Neural progenitor cell (in vitro differentiated cells): ENCODE measurements at regions not wholly inside any gene's neighbourhood (a gene's known extent, or its start where the extent isn't known, plus 50 kb on each side); places are given as distances from the start of the nearest gene placed in this dataset.

Source experiments
- DNase-seq: peaks from one replicate; pipeline ENCODE4 v3.0.0-alpha.2; 2016; ENCODE audit warnings: low spot score
- H2AFZ ChIP-seq: fragments of 200-600 bp; sonication (generic); replicated peaks from 2 replicates; pipeline ENCODE4 v1.6.1; 2016; ENCODE audit warnings: antibody characterized with exemption
- H3F3A ChIP-seq: fragments of 200-600 bp; sonication (generic); 2 replicates; pipeline ENCODE4 v1.6.1; 2016; ENCODE audit warnings: antibody characterized with exemption, low read depth
- H3K27ac ChIP-seq: fragments of 200-600 bp; sonication (generic); 2 replicates; pipeline ENCODE4 v1.5.1; 2016; ENCODE audit warnings: mild to moderate bottlenecking
- H3K27me3 ChIP-seq: fragments of 200-600 bp; sonication (generic); 2 replicates; pipeline ENCODE4 v1.6.1; 2016; ENCODE audit warnings: mild to moderate bottlenecking, moderate library complexity
- H3K36me3 ChIP-seq: fragments of 200-600 bp; sonication (generic); 2 replicates; pipeline ENCODE4 v1.5.1; 2016
- H3K4me1 ChIP-seq: fragments of 200-600 bp; sonication (generic); 2 replicates; pipeline ENCODE4 v1.6.1; 2016; ENCODE audit warnings: mixed run types
- H3K4me2 ChIP-seq: fragments of 200-600 bp; sonication (generic); 2 replicates; pipeline ENCODE4 v1.6.1; 2016
- H3K4me3 ChIP-seq: fragments of 200-600 bp; sonication (generic); 2 replicates; pipeline ENCODE4 v1.5.1; 2016
- H3K79me2 ChIP-seq: fragments of 200-600 bp; sonication (generic); 2 replicates; pipeline ENCODE4 v1.6.1; 2016; ENCODE audit warnings: low read depth
- H3K9ac ChIP-seq: fragments of 200-600 bp; sonication (generic); 2 replicates; pipeline ENCODE4 v1.6.1; 2016
- H3K9me3 ChIP-seq: fragments of 200-600 bp; sonication (generic); 2 replicates; pipeline ENCODE4 v1.5.1; 2016; ENCODE audit warnings: low read depth
- H4K20me1 ChIP-seq: fragments of 200-600 bp; sonication (generic); 2 replicates; pipeline ENCODE4 v1.6.1; 2016; ENCODE audit warnings: low read depth
- H3K27ac Mint-ChIP-seq: 3 replicates; pipeline ENCODE4 v1.8.0; 2021; ENCODE audit warnings: mixed read lengths
- H3K27me3 Mint-ChIP-seq: 2 replicates; pipeline ENCODE4 v1.8.0; 2022; ENCODE audit warnings: low read depth, mild to moderate bottlenecking, inconsistent platforms, moderate library complexity, mixed read lengths; ENCODE audit not compliant: insufficient read depth
- H3K36me3 Mint-ChIP-seq: 3 replicates; pipeline ENCODE4 v1.8.0; 2021; ENCODE audit warnings: mixed read lengths
- H3K4me1 Mint-ChIP-seq: 3 replicates; pipeline ENCODE4 v1.8.0; 2021; ENCODE audit warnings: mixed read lengths
- H3K4me3 Mint-ChIP-seq: 3 replicates; pipeline ENCODE4 v1.8.0; 2021; ENCODE audit warnings: mild to moderate bottlenecking, moderate library complexity, mixed read lengths
- H3K9me3 Mint-ChIP-seq: 3 replicates; pipeline ENCODE4 v1.8.0; 2020; ENCODE audit warnings: mixed read lengths
- CTCF ChIP-seq: fragments of 200-600 bp; sonication (generic); IDR thresholded peaks from 2 replicates; pipeline ENCODE4 v1.5.1; 2017; ENCODE audit warnings: antibody characterized with exemption, mild to moderate bottlenecking
- EZH2 ChIP-seq: fragments of 200-600 bp; sonication (generic); IDR thresholded peaks from 2 replicates; pipeline ENCODE4 v1.6.1; 2017; ENCODE audit warnings: antibody characterized with exemption, mild to moderate bottlenecking, moderate library complexity
- EZH2phosphoT487 ChIP-seq: fragments of 200-600 bp; sonication (generic); IDR thresholded peaks from 2 replicates; pipeline ENCODE4 v1.6.1; 2017; ENCODE audit warnings: antibody characterized with exemption

GRCh38 chr13:106681997-106682396 lies 114.1 kb upstream of the ARGLU1 start:
- Histone ChIP-seq H3K36me3 (no peaks in the 10 kb centered on the region), H3K27me3 (no peaks in the 10 kb centered on the region), H3K9me3 (no peaks in the 10 kb centered on the region), H3F3A (peaks cover 36% of the 10 kb centered on the region), H3K4me2 (peak overlapping the region; percentile 80), H3K9ac (no peak overlapping the region), H3K27ac (peak overlapping the region; percentile 88), H2AFZ (no peak overlapping the region), H3K79me2 (no peaks in the 10 kb centered on the region), H3K4me3 (peak overlapping the region; percentile 36), H4K20me1 (no peaks in the 10 kb centered on the region), H3K4me1 (peaks cover 70% of the 10 kb centered on the region)
- TF ChIP-seq EZH2phosphoT487 (no peak), CTCF (no peak), EZH2 (no peak)
- peak overlapping the region; percentile 71 for H3K4me3 Mint-ChIP-seq
- H3K9me3 Mint-ChIP-seq = no peaks in the 10 kb centered on the region
- no peak for DNase-seq
- peaks cover 66% of the 10 kb centered on the region for H3K4me1 Mint-ChIP-seq
- no peaks in the 10 kb centered on the region for H3K36me3 Mint-ChIP-seq
- peaks cover 6% of the 10 kb centered on the region for H3K27me3 Mint-ChIP-seq
- peak overlapping the region; percentile 91 for H3K27ac Mint-ChIP-seq

- peaks cover 66% of the 10 kb centered on the region for H3K4me1 Mint-ChIP-seq
- Histone ChIP-seq H3K27ac (peak overlapping the region; percentile 88), H4K20me1 (no peaks in the 10 kb centered on the region), H3K79me2 (no peaks in the 10 kb centered on the region), H3F3A (peaks cover 36% of the 10 kb centered on the region), H3K9me3 (no peaks in the 10 kb centered on the region), H3K4me2 (peak overlapping the region; percentile 80), H2AFZ (no peak overlapping the region), H3K36me3 (no peaks in the 10 kb centered on the region), H3K4me1 (peaks cover 70% of the 10 kb centered on the region), H3K9ac (no peak overlapping the region), H3K27me3 (no peaks in the 10 kb centered on the region), H3K4me3 (peak overlapping the region; percentile 36)
- peak overlapping the region; percentile 46 for H3K4me3 Mint-ChIP-seq
- H3K27me3 Mint-ChIP-seq = peaks cover 6% of the 10 kb centered on the region
- peak; percentile 18 for DNase-seq
- H3K9me3 Mint-ChIP-seq = peaks cover 3% of the 10 kb centered on the region
- H3K36me3 Mint-ChIP-seq = peaks cover under 1% of the 10 kb centered on the region
- peak overlapping the region; percentile 91 for H3K27ac Mint-ChIP-seq
- TF ChIP-seq CTCF (no peak), EZH2phosphoT487 (no peak), EZH2 (no peak)
These were observed 113.6 kb upstream of the ARGLU1 start for GRCh38 chr13:106681536-106681935.

- peak overlapping the region; percentile 80 for H3K4me2 ChIP-seq
- peaks cover 63% of the 10 kb centered on the region for H3K4me1 Mint-ChIP-seq
These were observed 113.0 kb upstream of the ARGLU1 start for GRCh38 chr13:106680796-106681472.

More at GRCh38 chr13:106680796-106681472, 113.0 kb upstream of the ARGLU1 start:
- no peak overlapping the region for H3K9ac ChIP-seq
- H3K36me3 ChIP-seq = no peaks in the 10 kb centered on the region
- peak overlapping the region; percentile 91 for H3K27ac Mint-ChIP-seq
- H3K27me3 ChIP-seq = no peaks in the 10 kb centered on the region
- peaks cover 6% of the 10 kb centered on the region for H3K27me3 Mint-ChIP-seq
- no peak overlapping the region for H2AFZ ChIP-seq
- no peaks in the 10 kb centered on the region for H3K79me2 ChIP-seq
- peaks cover 2% of the 10 kb centered on the region for H3K36me3 Mint-ChIP-seq
- peak; percentile 94 for DNase-seq
- no peaks in the 10 kb centered on the region for H3K9me3 ChIP-seq
- peaks cover 6% of the 10 kb centered on the region for H3K9me3 Mint-ChIP-seq
- peak overlapping the region; percentile 46 for H3K4me3 Mint-ChIP-seq
- peak overlapping the region; percentile 88 for H3K27ac ChIP-seq
- peaks cover 36% of the 10 kb centered on the region for H3F3A ChIP-seq
- peaks cover 65% of the 10 kb centered on the region for H3K4me1 ChIP-seq
- no peak for TF ChIP-seq EZH2phosphoT487
- no peak for TF ChIP-seq EZH2
- TF ChIP-seq CTCF = no peak
- H3K4me3 ChIP-seq = peak overlapping the region; percentile 36
- H4K20me1 ChIP-seq = no peaks in the 10 kb centered on the region
